GM19463 (cell line): ENCODE measurements at regions not wholly inside any gene's neighbourhood (a gene's known extent, or its start where the extent isn't known, plus 50 kb on each side); places are given as distances from the start of the nearest gene placed in this dataset.

Experiments
- ATAC-seq: cut with Tn5 transposase; IDR thresholded peaks from one replicate; pipeline ENCODE4 v1.9.1; 2021; ENCODE audit warnings: mild to moderate bottlenecking, moderate library complexity; ENCODE audit not compliant: unreplicated experiment

- ATAC-seq: no peak
Measured at GRCh38 chr13:107529035-107529434, 686.3 kb downstream of the LIG4 start.

GRCh38 chr13:107518780-107519179 lies 696.6 kb downstream of the LIG4 start:
- no peak for ATAC-seq

GRCh38 chr13:107518292-107518691 lies 697.0 kb downstream of the LIG4 start:
- no peak for ATAC-seq

- no peak for ATAC-seq
Measured at GRCh38 chr13:107516517-107516916, 698.8 kb downstream of the LIG4 start.

GRCh38 chr13:107512551-107512950 lies 702.8 kb downstream of the LIG4 start:
- ATAC-seq: no peak

- no peak for ATAC-seq
Measured at GRCh38 chr13:107497661-107498060, 717.7 kb downstream of the LIG4 start.

- ATAC-seq: no peak
Measured at GRCh38 chr13:107493266-107493665, 722.1 kb downstream of the LIG4 start.

GRCh38 chr13:107482688-107483087 lies 732.6 kb downstream of the LIG4 start:
- no peak for ATAC-seq

GRCh38 chr13:107480130-107480529 lies 735.2 kb downstream of the LIG4 start:
- ATAC-seq: no peak

GRCh38 chr13:107477772-107478379 lies 737.5 kb downstream of the LIG4 start:
- ATAC-seq: no peak

GRCh38 chr13:107475753-107476453 lies 739.4 kb downstream of the LIG4 start:
- ATAC-seq: no peak

- ATAC-seq: no peak
Measured at GRCh38 chr13:107473253-107473652, 742.1 kb downstream of the LIG4 start.

GRCh38 chr13:107466326-107467099 lies 748.8 kb downstream of the LIG4 start:
- no peak for ATAC-seq

GRCh38 chr13:107462501-107462900 lies 752.8 kb downstream of the LIG4 start:
- ATAC-seq: no peak

GRCh38 chr13:107461751-107462150 lies 753.6 kb downstream of the LIG4 start:
- ATAC-seq: no peak

- no peak for ATAC-seq
Measured at GRCh38 chr13:107459430-107459829, 755.9 kb downstream of the LIG4 start.

- ATAC-seq: no peak
Measured at GRCh38 chr13:107458269-107458668, 757.1 kb downstream of the LIG4 start.

- ATAC-seq: no peak
Measured at GRCh38 chr13:107457686-107458085, 757.6 kb downstream of the LIG4 start.

- no peak for ATAC-seq
Measured at GRCh38 chr13:107456431-107456830, 758.9 kb downstream of the LIG4 start.

GRCh38 chr13:107452833-107453232 lies 762.5 kb downstream of the LIG4 start:
- ATAC-seq: no peak

GRCh38 chr13:107450931-107451330 lies 764.4 kb downstream of the LIG4 start:
- ATAC-seq: no peak

GRCh38 chr13:107450431-107450830 lies 764.9 kb downstream of the LIG4 start:
- no peak for ATAC-seq
